Loucy (cell line): ENCODE measurements at regions not wholly inside any gene's neighbourhood (a gene's known extent, or its start where the extent isn't known, plus 50 kb on each side); places are given as distances from the start of the nearest gene placed in this dataset.
"Not testable (repeated sequence)": the region's sequence is repeated elsewhere in the genome, so short reads cannot be mapped to it uniquely, and the experiment has no call there.

Experiments
- H2AFZ ChIP-seq: fragments of 200-600 bp; sonication (generic); 2 replicates; pipeline ENCODE4 v1.6.0; 2016; ENCODE audit warnings: antibody characterized with exemption, mild to moderate bottlenecking, low read length, moderate library complexity
- H3F3A ChIP-seq: fragments of 200-600 bp; 2 replicates; pipeline ENCODE4 v1.6.0; 2016; ENCODE audit warnings: antibody characterized with exemption, low read depth, mild to moderate bottlenecking
- H3K27me3 ChIP-seq: fragments of 200-600 bp; sonication (generic); 2 replicates; pipeline ENCODE4 v1.6.1; 2014; ENCODE audit warnings: low read length, mild to moderate bottlenecking; ENCODE audit not compliant: insufficient read depth, poor library complexity, severe bottlenecking
- H3K36me3 ChIP-seq: fragments of 200-600 bp; sonication (generic); 2 replicates; pipeline ENCODE4 v1.6.1; 2016; ENCODE audit warnings: low read length; ENCODE audit not compliant: insufficient read depth
- H3K4me1 ChIP-seq: fragments of 200-600 bp; sonication (generic); 2 replicates; pipeline ENCODE4 v1.5.1; 2014; ENCODE audit warnings: low read length, mild to moderate bottlenecking; ENCODE audit not compliant: insufficient read depth, poor library complexity, severe bottlenecking
- H3K4me2 ChIP-seq: fragments of 200-600 bp; sonication (generic); 2 replicates; pipeline ENCODE4 v1.6.0; 2014; ENCODE audit warnings: antibody characterized with exemption, low read length, low read depth, mild to moderate bottlenecking; ENCODE audit not compliant: poor library complexity, severe bottlenecking
- H3K4me3 ChIP-seq: fragments of 200-600 bp; sonication (generic); 2 replicates; pipeline ENCODE4 v1.5.1; 2014; ENCODE audit warnings: low read length, mild to moderate bottlenecking, mixed read lengths; ENCODE audit not compliant: poor library complexity, severe bottlenecking
- H3K79me2 ChIP-seq: fragments of 200-600 bp; sonication (generic); 2 replicates; pipeline ENCODE4 v1.6.1; 2014; ENCODE audit warnings: low read length; ENCODE audit not compliant: insufficient read depth
- H3K9ac ChIP-seq: fragments of 200-600 bp; sonication (generic); 2 replicates; pipeline ENCODE4 v1.6.0; 2014; ENCODE audit warnings: mild to moderate bottlenecking, low read depth, low read length, moderate library complexity; ENCODE audit not compliant: poor library complexity, severe bottlenecking
- H3K9me2 ChIP-seq: fragments of 200-600 bp; sonication (generic); replicated peaks from 2 replicates; pipeline ENCODE4 v1.6.1; 2016; ENCODE audit warnings: low read depth, low read length, mixed read lengths
- H3K9me3 ChIP-seq: fragments of 200-600 bp; sonication (generic); 2 replicates; pipeline ENCODE4 v1.6.1; 2014; ENCODE audit warnings: mild to moderate bottlenecking, antibody characterized with exemption, low read length, low read depth; ENCODE audit not compliant: insufficient read depth
- H4K20me1 ChIP-seq: fragments of 200-600 bp; sonication (generic); 2 replicates; pipeline ENCODE4 v1.6.0; 2014; ENCODE audit warnings: antibody characterized with exemption, low read length, mild to moderate bottlenecking; ENCODE audit not compliant: insufficient read depth, poor library complexity, severe bottlenecking
- EZH2phosphoT487 ChIP-seq: fragments of 200-600 bp; IDR thresholded peaks from 2 replicates; pipeline ENCODE4 v1.6.1; 2018; ENCODE audit warnings: antibody characterized with exemption, mild to moderate bottlenecking, moderate library complexity, borderline replicate concordance
- TF ChIP-seq, protein P1 (sequence below): fragments of 200-600 bp; sonication (generic); conservative IDR thresholded peaks from 2 replicates; pipeline ENCODE4 v1.5.1; 2014; ENCODE audit warnings: mild to moderate bottlenecking, antibody characterized with exemption, low read length

DNA sequence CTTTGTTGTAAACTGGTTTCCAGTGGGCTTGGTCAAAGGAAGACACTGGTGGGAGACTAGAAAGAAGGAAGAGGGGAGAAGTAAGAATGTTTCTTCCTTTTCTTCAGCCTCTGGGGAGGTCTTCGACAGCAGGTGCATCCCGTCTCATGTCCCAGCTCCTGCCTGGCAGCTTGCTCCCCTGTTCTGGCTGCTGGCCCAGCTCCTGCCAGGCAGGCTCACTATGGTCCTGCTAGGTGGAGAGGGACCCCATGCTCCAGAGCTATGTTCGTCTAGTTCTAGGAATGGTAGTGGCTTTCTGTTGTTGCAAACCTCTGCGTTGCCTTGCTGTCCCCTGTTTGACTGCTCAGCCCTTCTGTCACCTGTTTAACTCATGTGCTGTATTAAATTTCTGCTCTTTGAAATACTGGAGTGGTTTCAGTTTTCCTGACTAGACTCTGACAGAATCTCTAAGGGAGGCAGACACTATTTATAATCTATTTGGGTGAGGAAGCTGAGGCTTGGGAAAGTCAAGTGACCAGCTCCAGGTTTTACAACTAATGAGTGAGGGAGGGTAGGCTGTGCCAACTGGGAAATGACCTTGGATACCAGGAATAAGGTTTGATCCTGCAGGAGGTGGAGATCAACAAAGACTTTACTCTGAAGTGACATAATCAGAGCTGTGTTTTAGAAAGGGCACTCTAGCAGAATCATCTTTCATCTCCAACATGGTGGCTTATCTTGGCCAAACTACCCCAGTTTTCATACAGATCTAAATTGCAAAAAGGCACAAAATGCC is 94.7 kb upstream of the DDHD1 start:
- no peak overlapping the region for H3K9ac ChIP-seq
- no peaks in the 10 kb centered on the region for H3K36me3 ChIP-seq
- no peaks in the 10 kb centered on the region for H3K4me1 ChIP-seq
- no peaks in the 10 kb centered on the region for H4K20me1 ChIP-seq
- H3K4me2 ChIP-seq: no peak overlapping the region
- no peaks in the 10 kb centered on the region for H3K27me3 ChIP-seq
- no peaks in the 10 kb centered on the region for H3K9me2 ChIP-seq
- H3K4me3 ChIP-seq: no peak overlapping the region
- no peaks in the 10 kb centered on the region; the same call in 1 of the 2 replicates for H3K9me3 ChIP-seq
- TF ChIP-seq, protein P1, sequence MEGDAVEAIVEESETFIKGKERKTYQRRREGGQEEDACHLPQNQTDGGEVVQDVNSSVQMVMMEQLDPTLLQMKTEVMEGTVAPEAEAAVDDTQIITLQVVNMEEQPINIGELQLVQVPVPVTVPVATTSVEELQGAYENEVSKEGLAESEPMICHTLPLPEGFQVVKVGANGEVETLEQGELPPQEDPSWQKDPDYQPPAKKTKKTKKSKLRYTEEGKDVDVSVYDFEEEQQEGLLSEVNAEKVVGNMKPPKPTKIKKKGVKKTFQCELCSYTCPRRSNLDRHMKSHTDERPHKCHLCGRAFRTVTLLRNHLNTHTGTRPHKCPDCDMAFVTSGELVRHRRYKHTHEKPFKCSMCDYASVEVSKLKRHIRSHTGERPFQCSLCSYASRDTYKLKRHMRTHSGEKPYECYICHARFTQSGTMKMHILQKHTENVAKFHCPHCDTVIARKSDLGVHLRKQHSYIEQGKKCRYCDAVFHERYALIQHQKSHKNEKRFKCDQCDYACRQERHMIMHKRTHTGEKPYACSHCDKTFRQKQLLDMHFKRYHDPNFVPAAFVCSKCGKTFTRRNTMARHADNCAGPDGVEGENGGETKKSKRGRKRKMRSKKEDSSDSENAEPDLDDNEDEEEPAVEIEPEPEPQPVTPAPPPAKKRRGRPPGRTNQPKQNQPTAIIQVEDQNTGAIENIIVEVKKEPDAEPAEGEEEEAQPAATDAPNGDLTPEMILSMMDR: no peak
- TF ChIP-seq EZH2phosphoT487: no peak
- H3K79me2 ChIP-seq: no peaks in the 10 kb centered on the region
- H3F3A ChIP-seq: no peaks in the 10 kb centered on the region
- no peak overlapping the region for H2AFZ ChIP-seq

DNA sequence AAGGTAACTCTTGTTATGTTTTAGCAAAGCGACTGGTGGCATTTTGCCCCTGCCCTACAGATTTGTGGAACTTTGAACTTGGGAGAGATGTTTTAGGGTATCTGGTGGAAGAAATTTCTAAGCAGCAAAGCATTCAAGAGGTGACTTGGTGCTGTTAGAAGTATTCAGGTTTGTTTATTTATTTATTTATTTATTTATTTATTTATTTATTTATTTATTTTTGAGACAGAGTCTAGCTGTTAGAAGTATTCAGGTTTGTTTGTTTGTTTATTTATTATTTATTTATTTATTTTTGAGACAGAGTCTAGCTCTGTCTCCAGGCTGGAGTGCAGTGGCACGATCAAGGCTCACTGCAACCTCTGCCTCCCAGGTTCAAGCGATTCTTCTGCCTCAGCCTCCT is 89.8 kb upstream of the DDHD1 start:
- not testable (repeated sequence) for H2AFZ ChIP-seq, H3F3A ChIP-seq, H3K4me2 ChIP-seq, H3K79me2 ChIP-seq, H3K4me1 ChIP-seq, H3K9ac ChIP-seq, H3K9me3 ChIP-seq, H4K20me1 ChIP-seq, H3K9me2 ChIP-seq, H3K4me3 ChIP-seq, H3K27me3 ChIP-seq, H3K36me3 ChIP-seq

DNA sequence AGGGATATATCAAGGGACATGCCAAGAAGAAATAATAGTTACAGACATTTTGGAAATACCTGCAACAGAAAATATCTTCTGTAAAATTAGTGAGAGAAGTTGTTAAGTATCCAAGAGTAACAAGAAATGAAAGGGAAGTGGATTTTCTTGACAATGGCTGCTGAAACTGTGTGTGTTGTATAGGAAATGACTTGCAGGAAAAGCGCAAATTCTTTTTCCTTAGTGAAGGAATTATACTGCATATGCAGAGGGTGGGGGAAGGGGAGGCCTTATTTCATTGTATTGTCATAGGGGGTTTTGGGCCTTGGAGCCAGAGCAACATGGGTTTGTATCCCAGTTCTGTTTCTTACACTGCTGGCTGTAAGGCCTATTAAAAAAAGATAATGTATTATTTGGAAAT is 84.4 kb upstream of the DDHD1 start:
- Histone ChIP-seq H3K4me2 (no peak overlapping the region), H3K36me3 (no peaks in the 10 kb centered on the region), H3K9ac (no peak overlapping the region), H3K4me1 (no peaks in the 10 kb centered on the region), H3K27me3 (no peaks in the 10 kb centered on the region), H3K79me2 (no peaks in the 10 kb centered on the region), H3K9me3 (peaks cover 3% of the 10 kb centered on the region; the same call in 1 of the 2 replicates), H4K20me1 (no peaks in the 10 kb centered on the region), H3K4me3 (no peak overlapping the region), H3F3A (no peaks in the 10 kb centered on the region), H2AFZ (no peak overlapping the region), H3K9me2 (no peaks in the 10 kb centered on the region)
- TF ChIP-seq, protein P1: no peak
- TF ChIP-seq EZH2phosphoT487: no peak

DNA sequence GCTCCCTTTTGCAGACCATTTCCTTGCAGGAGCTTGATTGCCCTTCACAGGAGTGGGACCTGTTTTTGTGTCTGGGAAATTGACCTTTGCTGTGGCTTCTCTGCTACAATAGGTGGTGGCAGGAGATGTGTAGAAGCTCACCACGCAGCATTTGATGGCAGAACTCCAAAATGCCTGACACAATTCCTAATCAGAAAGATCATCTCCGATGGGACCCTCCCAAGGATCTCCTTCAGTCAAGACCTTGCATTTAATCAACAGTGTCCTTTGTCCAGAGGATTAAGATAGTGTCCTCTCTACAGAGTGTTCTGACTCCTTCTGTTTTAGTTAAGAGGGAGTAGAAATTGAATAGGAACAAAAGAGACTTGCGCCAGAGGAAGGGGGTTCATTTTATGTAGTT is 83.6 kb upstream of the DDHD1 start:
- H3K4me2 ChIP-seq: no peak overlapping the region

More for the DNA sequence above, 83.6 kb upstream of the DDHD1 start:
- Histone ChIP-seq H3K36me3 (no peaks in the 10 kb centered on the region), H3K79me2 (no peaks in the 10 kb centered on the region), H3K9me3 (0 out of 2 replicates have a peak, but pooled peaks cover under 1% of the 10 kb centered on the region), H3K27me3 (no peaks in the 10 kb centered on the region), H4K20me1 (no peaks in the 10 kb centered on the region), H3K4me3 (no peak overlapping the region), H2AFZ (no peak overlapping the region), H3K9me2 (no peaks in the 10 kb centered on the region), H3F3A (no peaks in the 10 kb centered on the region), H3K9ac (no peak overlapping the region), H3K4me1 (no peaks in the 10 kb centered on the region)
- TF ChIP-seq, protein P1: no peak
- no peak for TF ChIP-seq EZH2phosphoT487
